ENCODE measurements at regions not wholly inside any gene's neighbourhood (a gene's known extent, or its start where the extent isn't known, plus 50 kb on each side); places are given as distances from the start of the nearest gene placed in this dataset.

DNA sequence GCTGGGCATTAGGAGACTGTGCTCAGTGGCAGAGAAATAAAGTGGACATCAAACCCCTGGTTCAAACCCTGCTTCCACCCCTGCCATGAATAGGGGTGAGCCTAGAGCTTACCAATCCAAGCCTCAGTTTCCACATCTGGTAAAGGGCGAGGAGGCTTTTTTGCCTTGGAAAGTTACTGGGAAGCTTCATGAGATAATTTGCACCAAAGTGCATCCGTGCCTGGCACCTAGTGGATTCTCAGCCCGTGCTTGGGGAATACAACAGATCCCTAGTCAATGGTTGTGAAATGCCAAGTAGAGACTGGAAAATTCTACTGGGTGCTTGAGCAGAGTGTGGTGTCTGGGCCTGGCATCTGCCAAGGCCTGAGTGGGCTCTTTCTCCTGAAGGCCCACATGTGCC lies 158.7 kb upstream of the ZMIZ1 start:
- H3K27me3 Mint-ChIP-seq: no peaks in the 10 kb centered on the region
- POLR2A ChIA-PET: no interaction called here
- H3K27ac Mint-ChIP-seq: no peak overlapping the region

DNA sequence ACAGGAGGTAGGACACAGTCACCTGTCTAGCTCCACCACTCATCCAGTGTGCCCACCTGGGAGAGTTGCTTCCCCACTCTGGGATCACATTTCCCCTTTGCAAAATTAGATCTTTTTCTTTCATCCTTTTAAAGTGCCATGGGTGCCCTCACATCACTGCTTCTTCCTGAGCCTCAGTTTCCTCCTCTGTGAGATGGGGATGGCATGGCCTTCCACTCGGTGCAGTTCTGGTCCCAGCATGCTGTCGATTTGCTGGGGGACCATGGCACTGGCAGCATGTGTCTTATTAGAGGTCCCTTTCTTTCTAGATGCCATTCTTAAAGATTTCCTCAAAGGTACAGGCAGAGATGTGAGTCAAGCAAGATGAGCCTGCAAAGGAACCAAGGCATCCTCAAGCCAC lies 158.3 kb upstream of the ZMIZ1 start:
- Mint-ChIP-seq H3K4me3 (no peak overlapping the region), H3K27ac (no peak overlapping the region), H3K9me3 (no peaks in the 10 kb centered on the region), H3K27me3 (no peaks in the 10 kb centered on the region), H3K36me3 (no peaks in the 10 kb centered on the region), H3K4me1 (no peaks in the 10 kb centered on the region)
- Histone ChIP-seq H3K36me3 (ENCODE audit: control insufficient read depth in 2 of 2, extremely low read depth in 1 of 2, insufficient read depth in 1 of 2, low read length in 1 of 2) (no peaks in the 10 kb centered on the region), H3K9me3 (no peaks in the 10 kb centered on the region), H3K27ac (ENCODE audit: low read length) (no peak overlapping the region), H3K4me3 (ENCODE audit: control insufficient read depth in 1 of 2, extremely low read depth in 1 of 2, low read length in 1 of 2) (no peak overlapping the region), H3K27me3 (replicated peaks in 1 of 2; ENCODE audit: control insufficient read depth in 2 of 2, extremely low read depth in 1 of 2, insufficient read depth in 2 of 2, low read length in 1 of 2) (peaks cover 0 to 13% of the 10 kb centered on the region in 2 experiments), H3K4me1 (ENCODE audit: control insufficient read depth in 1 of 2, extremely low read depth in 1 of 2, insufficient read depth in 2 of 2, low read length in 2 of 2) (no peaks in the 10 kb centered on the region)
- ChIA-PET CTCF (no interaction called here), POLR2A (no interaction called here)
- no peak for DNase-seq
- WGBS (ENCODE audit: insufficient coverage): 82% methylated on average over 2 of the region's 2 CpGs
- no peak for ATAC-seq (replicated peaks in 1 of 4)

More for the DNA sequence above, 158.7 kb upstream of the ZMIZ1 start:
- 80% methylated on average over 3 of the region's 3 CpGs for WGBS (ENCODE audit: insufficient coverage)
- Histone ChIP-seq H3K9me3 (no peaks in the 10 kb centered on the region), H3K27ac (ENCODE audit: low read length) (no peak overlapping the region), H3K36me3 (ENCODE audit: control insufficient read depth in 2 of 2, extremely low read depth in 1 of 2, insufficient read depth in 1 of 2, low read length in 1 of 2) (no peaks in the 10 kb centered on the region), H3K27me3 (replicated peaks in 1 of 2; ENCODE audit: control insufficient read depth in 2 of 2, extremely low read depth in 1 of 2, insufficient read depth in 2 of 2, low read length in 1 of 2) (peaks cover 0 to 13% of the 10 kb centered on the region in 2 experiments), H3K4me1 (ENCODE audit: control insufficient read depth in 1 of 2, extremely low read depth in 1 of 2, insufficient read depth in 2 of 2, low read length in 2 of 2) (no peaks in the 10 kb centered on the region), H3K4me3 (ENCODE audit: control insufficient read depth in 1 of 2, extremely low read depth in 1 of 2, low read length in 1 of 2) (no peak overlapping the region)
- CTCF ChIA-PET: no interaction called here
- H3K4me3 Mint-ChIP-seq: no peak overlapping the region
- no peaks in the 10 kb centered on the region for H3K9me3 Mint-ChIP-seq
- H3K36me3 Mint-ChIP-seq: no peaks in the 10 kb centered on the region
- DNase-seq: no peak
- no peak for ATAC-seq (replicated peaks in 1 of 4)
- no peaks in the 10 kb centered on the region for H3K4me1 Mint-ChIP-seq

DNA sequence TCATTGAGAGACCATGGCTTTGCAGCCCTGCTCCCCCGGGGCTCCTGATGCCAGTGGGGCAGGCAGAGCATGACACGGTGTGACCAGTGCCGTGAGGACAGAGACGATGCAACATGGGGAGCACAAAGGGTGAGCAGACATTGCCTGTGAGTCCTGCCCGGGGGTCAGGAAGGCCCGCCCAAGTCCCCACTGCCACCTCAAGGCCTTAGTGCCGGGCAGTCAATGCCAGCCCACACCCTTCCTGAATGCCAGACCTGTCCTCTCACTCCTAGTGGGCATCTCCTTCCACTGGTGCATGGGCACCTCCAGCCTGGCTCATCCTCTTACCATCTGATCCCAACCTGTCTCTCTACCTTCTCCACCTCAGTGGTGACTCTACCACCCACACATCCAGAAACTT lies 157.9 kb upstream of the ZMIZ1 start:
- no peaks in the 10 kb centered on the region for H3K36me3 Mint-ChIP-seq
- H3K27ac Mint-ChIP-seq: no peak overlapping the region
- no peaks in the 10 kb centered on the region for H3K9me3 ChIP-seq
- ChIA-PET CTCF (no interaction called here), POLR2A (no interaction called here)
- H3K4me3 Mint-ChIP-seq: no peak overlapping the region
- no peak overlapping the region for H3K27ac ChIP-seq (ENCODE audit: low read length)
- DNase-seq (no peak), ATAC-seq (replicated peaks in 1 of 4) (no peak)
- WGBS (ENCODE audit: insufficient coverage): 85% methylated on average over 7 of the region's 7 CpGs
- no peaks in the 10 kb centered on the region for H3K4me1 Mint-ChIP-seq
- H3K36me3 ChIP-seq (ENCODE audit: control insufficient read depth in 2 of 2, extremely low read depth in 1 of 2, insufficient read depth in 1 of 2, low read length in 1 of 2): no peaks in the 10 kb centered on the region
- H3K4me1 ChIP-seq (ENCODE audit: control insufficient read depth in 1 of 2, extremely low read depth in 1 of 2, insufficient read depth in 2 of 2, low read length in 2 of 2): no peaks in the 10 kb centered on the region
- H3K27me3 Mint-ChIP-seq: no peaks in the 10 kb centered on the region
- H3K27me3 ChIP-seq (replicated peaks in 1 of 2; ENCODE audit: control insufficient read depth in 2 of 2, extremely low read depth in 1 of 2, insufficient read depth in 2 of 2, low read length in 1 of 2): peaks cover 0 to 10% of the 10 kb centered on the region in 2 experiments
- no peaks in the 10 kb centered on the region for H3K9me3 Mint-ChIP-seq
- no peak overlapping the region for H3K4me3 ChIP-seq (ENCODE audit: control insufficient read depth in 1 of 2, extremely low read depth in 1 of 2, low read length in 1 of 2)

DNA sequence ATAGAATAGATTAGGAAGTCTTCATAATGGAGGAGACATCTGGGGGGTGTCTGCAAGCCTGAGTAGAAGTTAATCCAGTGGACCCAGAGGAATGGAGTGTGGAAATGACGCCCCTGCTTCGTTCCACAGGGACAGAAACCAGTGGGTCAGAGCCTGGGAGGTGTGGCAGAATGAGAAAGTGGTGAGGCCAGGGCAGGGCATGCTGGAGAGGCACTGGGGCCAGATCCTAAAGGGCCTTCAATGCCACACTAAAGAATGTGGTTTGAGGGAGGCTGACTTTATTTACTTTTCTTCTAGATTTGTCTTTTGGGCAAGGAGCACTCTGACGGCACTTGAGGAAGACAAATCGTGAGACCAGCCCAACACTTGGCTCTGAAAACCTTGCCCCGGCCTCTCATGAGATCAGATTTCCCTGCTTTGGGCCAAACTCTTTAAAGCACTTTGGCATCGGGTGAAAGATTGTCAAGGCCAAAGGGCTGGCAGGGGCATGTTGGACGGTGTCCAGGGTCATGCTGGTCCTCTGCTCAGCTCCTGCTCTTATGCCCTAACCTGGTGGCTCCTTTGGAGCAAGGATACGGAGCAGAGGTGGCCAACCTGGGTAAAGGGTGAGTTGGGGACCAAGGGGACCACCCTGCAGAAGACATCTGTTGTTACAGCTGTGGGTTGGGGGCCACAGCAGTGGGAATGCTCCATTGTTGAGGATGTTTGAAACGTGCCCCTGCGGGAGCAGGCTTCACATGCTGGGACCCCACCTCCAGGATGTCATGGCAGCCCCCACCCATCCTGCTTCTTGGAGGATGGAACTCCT lies 157.0 kb upstream of the ZMIZ1 start:
- H3K9me3 Mint-ChIP-seq: no peaks in the 10 kb centered on the region
- WGBS (ENCODE audit: insufficient coverage): 79% methylated on average over 10 of the region's 10 CpGs
- no peak overlapping the region for H3K4me3 ChIP-seq (ENCODE audit: control insufficient read depth in 1 of 2, extremely low read depth in 1 of 2, low read length in 1 of 2)
- H3K27me3 ChIP-seq (replicated peaks in 1 of 2; ENCODE audit: control insufficient read depth in 2 of 2, extremely low read depth in 1 of 2, insufficient read depth in 2 of 2, low read length in 1 of 2): peaks cover 0 to 7% of the 10 kb centered on the region in 2 experiments
- POLR2A ChIA-PET: no interaction called here
- no peaks in the 10 kb centered on the region for H3K9me3 ChIP-seq
- H3K36me3 Mint-ChIP-seq: no peaks in the 10 kb centered on the region
- no peak overlapping the region for H3K27ac ChIP-seq (ENCODE audit: low read length)
- no peaks in the 10 kb centered on the region for H3K36me3 ChIP-seq (ENCODE audit: control insufficient read depth in 2 of 2, extremely low read depth in 1 of 2, insufficient read depth in 1 of 2, low read length in 1 of 2)
- H3K27ac Mint-ChIP-seq: no peak overlapping the region
- no peak overlapping the region for H3K4me3 Mint-ChIP-seq
- no peaks in the 10 kb centered on the region for H3K27me3 Mint-ChIP-seq
- no peaks in the 10 kb centered on the region for H3K4me1 Mint-ChIP-seq
- CTCF ChIA-PET: no interaction called here
- no peaks in the 10 kb centered on the region for H3K4me1 ChIP-seq (ENCODE audit: control insufficient read depth in 1 of 2, extremely low read depth in 1 of 2, insufficient read depth in 2 of 2, low read length in 2 of 2)
- ATAC-seq (replicated peaks in 1 of 4) (no peak), DNase-seq (no peak)

DNA sequence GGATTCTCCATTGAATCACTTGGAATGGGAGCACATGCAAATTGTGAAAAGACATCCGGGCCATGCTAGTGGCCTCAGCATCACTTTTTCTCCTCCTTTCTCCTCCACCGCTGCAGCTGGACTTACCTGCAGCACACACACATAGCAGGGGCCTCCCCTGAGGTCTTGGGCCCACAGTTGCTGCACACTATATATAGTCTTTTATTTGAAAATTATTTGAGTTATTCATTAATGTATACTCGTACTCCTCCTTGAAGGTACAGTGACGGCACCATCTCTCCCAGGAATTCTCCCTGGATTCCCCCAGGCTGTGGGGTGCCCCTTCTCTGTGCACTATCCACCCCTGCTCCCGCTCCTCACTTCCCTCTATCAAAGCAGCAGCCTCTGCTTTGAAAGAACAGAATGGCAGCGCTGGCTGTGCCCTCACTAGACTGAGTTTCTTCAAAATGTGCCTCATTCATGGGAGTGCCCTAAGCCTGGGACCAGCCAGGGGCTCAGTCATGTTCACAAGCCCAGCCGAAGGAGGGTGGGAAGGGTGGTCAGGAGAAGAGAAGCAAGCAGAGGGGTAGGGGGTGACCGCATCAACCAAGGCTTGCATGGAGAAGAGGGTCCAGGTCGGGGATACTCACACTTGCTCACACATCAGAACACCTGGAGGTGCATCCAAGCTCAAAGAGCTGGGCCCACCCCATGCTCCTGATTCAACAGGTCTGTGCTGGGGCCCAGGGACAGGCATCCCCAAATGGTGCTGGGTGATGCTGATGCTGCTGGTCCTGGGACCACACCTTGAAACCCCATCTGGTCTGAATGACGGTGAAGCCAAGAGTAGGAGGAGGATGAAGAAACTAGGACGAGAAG lies 156.2 kb upstream of the ZMIZ1 start:
- Mint-ChIP-seq H3K9me3 (no peaks in the 10 kb centered on the region), H3K4me1 (no peaks in the 10 kb centered on the region), H3K27me3 (no peaks in the 10 kb centered on the region), H3K4me3 (no peak overlapping the region), H3K36me3 (no peaks in the 10 kb centered on the region), H3K27ac (no peak overlapping the region)
- no peaks in the 10 kb centered on the region for H3K4me1 ChIP-seq (ENCODE audit: control insufficient read depth in 1 of 2, extremely low read depth in 1 of 2, insufficient read depth in 2 of 2, low read length in 2 of 2)
- no peak for DNase-seq
- H3K9me3 ChIP-seq: no peaks in the 10 kb centered on the region
- H3K27me3 ChIP-seq (replicated peaks in 1 of 2; ENCODE audit: control insufficient read depth in 2 of 2, extremely low read depth in 1 of 2, insufficient read depth in 2 of 2, low read length in 1 of 2): no peaks in the 10 kb centered on the region
- no peak for ATAC-seq (replicated peaks in 1 of 4)
- 73% methylated on average over 3 of the region's 11 CpGs for WGBS (ENCODE audit: insufficient coverage)
- H3K4me3 ChIP-seq (ENCODE audit: control insufficient read depth in 1 of 2, extremely low read depth in 1 of 2, low read length in 1 of 2): no peak overlapping the region
- no peaks in the 10 kb centered on the region for H3K36me3 ChIP-seq (ENCODE audit: control insufficient read depth in 2 of 2, extremely low read depth in 1 of 2, insufficient read depth in 1 of 2, low read length in 1 of 2)
- ChIA-PET CTCF (no interaction called here), POLR2A (no interaction called here)
- H3K27ac ChIP-seq (ENCODE audit: low read length): no peak overlapping the region

- Mint-ChIP-seq H3K27ac (no peak overlapping the region), H3K27me3 (no peaks in the 10 kb centered on the region)
Measured at GRCh38 chr10:78913219-78914059, 155.3 kb upstream of the ZMIZ1 start.

More at GRCh38 chr10:78913219-78914059, 155.3 kb upstream of the ZMIZ1 start:
- POLR2A ChIA-PET: no interaction called here
- Histone ChIP-seq H3K9me3 (no peaks in the 10 kb centered on the region), H3K4me1 (ENCODE audit: control insufficient read depth in 1 of 2, extremely low read depth in 1 of 2, insufficient read depth in 2 of 2, low read length in 2 of 2) (no peaks in the 10 kb centered on the region), H3K27me3 (replicated peaks in 1 of 2; ENCODE audit: control insufficient read depth in 2 of 2, extremely low read depth in 1 of 2, insufficient read depth in 2 of 2, low read length in 1 of 2) (no peaks in the 10 kb centered on the region), H3K36me3 (ENCODE audit: control insufficient read depth in 2 of 2, extremely low read depth in 1 of 2, insufficient read depth in 1 of 2, low read length in 1 of 2) (no peaks in the 10 kb centered on the region), H3K27ac (ENCODE audit: low read length) (no peak overlapping the region), H3K4me3 (ENCODE audit: control insufficient read depth in 1 of 2, extremely low read depth in 1 of 2, low read length in 1 of 2) (no peak overlapping the region)
- DNase-seq (no peak), ATAC-seq (replicated peaks in 1 of 4) (no peak)
- H3K4me1 Mint-ChIP-seq: no peaks in the 10 kb centered on the region
- H3K9me3 Mint-ChIP-seq: no peaks in the 10 kb centered on the region
- H3K36me3 Mint-ChIP-seq: no peaks in the 10 kb centered on the region
- CTCF ChIA-PET: no interaction called here
- H3K4me3 Mint-ChIP-seq: no peak overlapping the region
- 92% methylated on average over 23 of the region's 28 CpGs for WGBS (ENCODE audit: insufficient coverage)

All from T-cell (primary cell).